Activated CD4-positive, alpha-beta T cell treated with anti-CD3 and anti-CD28 coated beads, Interleukin-2, Interleukin-4, amounts not matched to agents 100 ng/mL and 50 ng/mL, durations not matched to agents 16 hours and 8 hours (primary cell): ENCODE measurements at regions not wholly inside any gene's neighbourhood (a gene's known extent, or its start where the extent isn't known, plus 50 kb on each side); places are given as distances from the start of the nearest gene placed in this dataset.
A peak's percentile ranks its signal among the peaks of the same experiment; 100 is the strongest.
"Not testable (repeated sequence)": the region's sequence is repeated elsewhere in the genome, so short reads cannot be mapped to it uniquely, and the experiment has no call there.

Experiments used
- DNase-seq: peaks from one replicate; pipeline ENCODE4 v3.0.0-alpha.2; 2020; ENCODE audit warnings: low spot score

DNA sequence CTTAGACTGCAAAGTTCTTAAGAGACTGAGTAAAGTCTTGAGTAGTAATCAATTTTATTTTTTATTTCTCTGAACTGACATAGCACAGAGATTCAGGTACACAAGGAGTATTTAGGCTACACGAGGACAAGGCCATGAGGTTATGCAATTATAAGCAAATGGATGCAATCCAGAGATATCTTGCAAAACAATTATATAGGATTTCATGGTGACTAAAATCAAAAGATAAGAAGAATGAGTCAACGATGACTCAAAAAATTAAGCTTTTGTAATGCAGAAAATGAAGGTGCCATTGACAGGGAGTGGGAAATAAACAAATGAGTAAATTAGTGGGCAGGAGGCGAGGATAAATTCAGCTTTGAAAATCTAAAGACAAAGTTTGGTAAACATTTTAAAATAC, 66.7 kb upstream of the MYO3A start:
- DNase-seq = peak; percentile 12

DNA sequence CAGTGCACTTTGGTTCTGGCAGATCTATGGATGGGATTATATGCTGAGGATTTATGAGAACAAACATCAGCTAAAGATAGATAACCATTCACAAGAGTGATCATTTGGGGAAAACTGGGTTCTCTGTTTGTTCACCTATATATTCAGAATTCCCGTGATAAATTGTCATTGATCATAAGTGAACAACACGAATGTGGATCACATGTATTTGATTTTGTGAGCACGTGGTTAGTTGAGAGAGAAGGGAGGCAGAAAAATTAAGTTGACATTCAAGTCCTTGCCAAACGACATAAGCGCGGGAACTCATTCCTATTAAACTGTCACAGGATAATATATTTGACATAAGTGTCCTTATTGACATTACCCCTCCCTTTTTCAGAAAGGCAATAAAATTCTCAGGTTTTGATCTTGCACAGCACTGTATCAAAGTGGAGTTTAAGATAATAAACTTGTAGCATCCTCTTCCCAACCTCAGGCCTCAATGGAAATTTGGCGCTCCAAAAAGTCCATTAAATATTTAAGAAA, 64.9 kb upstream of the MYO3A start:
- no peak for DNase-seq

DNA sequence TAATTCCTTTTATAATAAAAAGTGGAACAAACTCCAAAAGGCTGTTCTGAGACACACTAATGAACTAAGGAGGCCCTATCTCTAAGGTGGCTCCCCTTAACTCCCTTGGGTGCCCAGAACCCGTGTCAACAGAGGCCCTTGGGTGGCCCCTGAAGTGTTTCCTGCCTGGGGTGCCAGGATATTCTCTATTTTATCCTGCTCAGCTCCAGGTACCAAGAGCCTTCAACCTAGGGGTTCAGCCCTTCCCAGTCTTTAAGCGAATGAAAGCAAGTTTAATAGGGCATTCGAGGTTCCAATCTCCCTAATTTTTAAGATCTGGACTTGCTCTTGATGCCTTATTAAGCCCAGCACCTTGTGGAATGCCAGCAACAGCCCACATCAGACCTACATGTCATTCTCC, 64.4 kb upstream of the MYO3A start:
- no peak for DNase-seq

DNA sequence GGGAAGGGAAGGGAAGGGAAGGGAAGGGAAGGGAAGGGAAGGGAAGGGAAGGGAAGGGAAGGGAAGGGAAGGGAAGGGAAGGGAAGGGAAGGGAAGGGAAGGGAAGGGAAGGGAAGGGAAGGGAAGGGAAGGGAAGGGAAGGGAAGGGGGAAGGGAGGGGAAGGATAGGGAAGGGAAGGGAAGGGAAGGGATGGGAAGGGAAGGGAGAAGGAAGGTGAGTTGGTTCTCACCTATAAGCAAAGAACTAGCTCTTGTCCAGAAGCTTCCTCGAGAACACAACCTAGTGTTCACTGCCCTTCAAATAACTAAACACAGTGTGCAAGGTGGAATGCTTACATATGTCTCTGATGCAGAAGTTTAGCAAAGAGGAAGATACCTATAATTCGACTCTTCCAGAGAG, 59.6 kb upstream of the MYO3A start:
- not testable (repeated sequence) for DNase-seq

DNA sequence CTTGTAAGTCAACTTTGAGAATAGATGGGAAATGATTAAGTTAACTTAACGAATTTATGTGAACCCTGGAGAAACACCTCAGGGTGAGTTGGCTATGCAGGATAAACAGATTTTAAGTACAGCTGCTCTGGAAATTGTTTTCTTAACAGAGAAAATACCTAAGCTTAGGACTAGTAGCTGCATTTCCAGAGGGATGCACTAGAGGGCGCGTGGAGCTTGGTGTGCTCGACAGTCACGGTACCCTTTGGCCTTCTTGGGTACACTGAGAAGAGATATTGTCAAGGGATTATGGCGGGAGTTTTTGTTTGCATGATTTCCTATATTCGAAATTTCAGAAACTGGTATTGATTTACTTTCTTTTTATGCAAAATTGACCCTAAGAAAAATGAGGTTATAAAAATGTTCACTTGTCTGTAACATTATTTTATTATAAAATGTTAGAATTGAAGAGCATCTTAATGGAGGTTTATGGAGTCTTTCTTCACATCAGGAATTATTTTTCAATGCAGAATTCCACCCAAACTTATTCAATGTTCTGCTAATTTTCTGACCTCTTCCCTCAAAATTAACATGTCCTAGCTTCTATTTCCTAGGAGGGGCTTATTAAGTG, 58.4 kb upstream of the MYO3A start:
- DNase-seq = peak; percentile 72

DNA sequence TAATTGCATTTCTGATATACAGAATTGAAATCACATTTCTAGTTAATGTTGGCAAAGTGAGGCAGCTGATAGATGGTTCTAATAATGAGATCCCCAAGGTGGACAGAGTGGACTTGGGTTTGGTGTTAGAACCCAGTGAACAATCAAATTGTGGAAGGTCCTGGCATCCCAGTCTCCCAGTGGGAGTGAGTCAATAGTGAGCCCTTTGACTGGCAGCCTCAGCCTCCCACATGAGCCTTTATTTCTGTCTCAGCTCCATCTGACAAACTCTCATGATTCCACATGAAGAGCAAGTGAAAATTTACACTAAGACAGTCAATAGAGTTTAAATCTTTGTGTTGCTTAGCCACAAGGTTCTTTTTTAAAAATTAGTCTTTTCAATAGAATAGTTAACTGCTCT, 56.7 kb upstream of the MYO3A start:
- DNase-seq = no peak
